ENCODE measurements at regions not wholly inside any gene's neighbourhood (a gene's known extent, or its start where the extent isn't known, plus 50 kb on each side); places are given as distances from the start of the nearest gene placed in this dataset.

DNA sequence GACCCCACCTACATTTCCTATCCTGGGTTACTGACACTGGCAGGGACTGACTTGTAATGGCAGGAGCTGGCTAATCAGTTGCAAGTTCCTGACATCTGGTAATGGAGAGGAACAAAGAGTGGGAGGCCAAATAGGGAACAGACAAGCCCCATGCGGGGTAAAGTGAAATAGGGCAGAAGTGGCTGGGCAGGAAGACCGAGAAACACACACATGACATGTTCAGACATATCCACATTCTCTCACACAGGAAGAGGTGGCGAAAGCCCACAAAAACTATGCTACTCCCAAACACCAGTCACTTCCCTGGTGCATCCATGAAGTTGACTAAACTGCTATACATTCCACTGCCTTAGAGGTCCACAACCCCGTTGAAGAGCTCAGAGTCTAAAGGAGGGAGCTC is 394.1 kb upstream of the TBL1XR1 start:
- H3K36me3 ChIP-seq (ENCODE audit: control insufficient read depth in 4 of 4, insufficient read depth in 3 of 4, low read depth in 1 of 4, low read length in 3 of 4), result no peaks in the 10 kb centered on the region
- no peaks in the 10 kb centered on the region for H3K9me3 ChIP-seq (ENCODE audit: control insufficient read depth in 4 of 4, low read length in 3 of 4)
- no peak overlapping the region for H3K27ac ChIP-seq (ENCODE audit: low read depth in 1 of 2, low read length in 2 of 2)
- no peak overlapping the region for H3K9ac ChIP-seq (ENCODE audit: low read depth in 1 of 2, low read length in 2 of 2)
- H3K4me1 ChIP-seq (ENCODE audit: control insufficient read depth in 4 of 4, insufficient read depth in 4 of 4, low read length in 3 of 4), result peaks cover 0 to 2% (median 0%) of the 10 kb centered on the region in 4 donors
- no peaks in the 10 kb centered on the region for H3K27me3 ChIP-seq (ENCODE audit: control insufficient read depth in 4 of 4, insufficient read depth in 4 of 4, low read length in 3 of 4)
- DNase-seq (ENCODE audit: low spot score), result no peak
- TF ChIP-seq HNF4G (IDR thresholded peaks at IDR 0.05), result no peak
- no peak for TF ChIP-seq YY1 (IDR thresholded peaks at IDR 0.05)
- no peak for TF ChIP-seq NR2F2 (IDR thresholded peaks at IDR 0.05)
- TF ChIP-seq RAD21 (IDR thresholded peaks at IDR 0.05), result no peak
- no peak for TF ChIP-seq JUND (IDR thresholded peaks at IDR 0.05)
- TF ChIP-seq, protein P1, sequence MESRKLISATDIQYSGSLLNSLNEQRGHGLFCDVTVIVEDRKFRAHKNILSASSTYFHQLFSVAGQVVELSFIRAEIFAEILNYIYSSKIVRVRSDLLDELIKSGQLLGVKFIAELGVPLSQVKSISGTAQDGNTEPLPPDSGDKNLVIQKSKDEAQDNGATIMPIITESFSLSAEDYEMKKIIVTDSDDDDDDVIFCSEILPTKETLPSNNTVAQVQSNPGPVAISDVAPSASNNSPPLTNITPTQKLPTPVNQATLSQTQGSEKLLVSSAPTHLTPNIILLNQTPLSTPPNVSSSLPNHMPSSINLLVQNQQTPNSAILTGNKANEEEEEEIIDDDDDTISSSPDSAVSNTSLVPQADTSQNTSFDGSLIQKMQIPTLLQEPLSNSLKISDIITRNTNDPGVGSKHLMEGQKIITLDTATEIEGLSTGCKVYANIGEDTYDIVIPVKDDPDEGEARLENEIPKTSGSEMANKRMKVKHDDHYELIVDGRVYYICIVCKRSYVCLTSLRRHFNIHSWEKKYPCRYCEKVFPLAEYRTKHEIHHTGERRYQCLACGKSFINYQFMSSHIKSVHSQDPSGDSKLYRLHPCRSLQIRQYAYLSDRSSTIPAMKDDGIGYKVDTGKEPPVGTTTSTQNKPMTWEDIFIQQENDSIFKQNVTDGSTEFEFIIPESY (IDR thresholded peaks at IDR 0.05), result no peak
- TF ChIP-seq MAX (IDR thresholded peaks at IDR 0.05), result no peak
- TF ChIP-seq TAF1 (conservative IDR thresholded peaks at IDR 0.05), result no peak
- no peak for TF ChIP-seq CTCF (IDR thresholded peaks at IDR 0.05; ENCODE audit: low read depth, low read length, missing input control)
- TF ChIP-seq HNF4A (conservative IDR thresholded peaks at IDR 0.05), result no peak
- no peak for TF ChIP-seq EGR1 (IDR thresholded peaks at IDR 0.05; ENCODE audit: low read depth in 2 of 2)
- no peak for TF ChIP-seq GABPA (IDR thresholded peaks at IDR 0.05 in 1 of 2, conservative IDR thresholded peaks at IDR 0.05 in 1 of 2)
- TF ChIP-seq SP1 (IDR thresholded peaks at IDR 0.05), result no peak
- TF ChIP-seq, protein P2, sequence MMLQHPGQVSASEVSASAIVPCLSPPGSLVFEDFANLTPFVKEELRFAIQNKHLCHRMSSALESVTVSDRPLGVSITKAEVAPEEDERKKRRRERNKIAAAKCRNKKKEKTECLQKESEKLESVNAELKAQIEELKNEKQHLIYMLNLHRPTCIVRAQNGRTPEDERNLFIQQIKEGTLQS (IDR thresholded peaks at IDR 0.05), result no peak
- TF ChIP-seq, protein P3, sequence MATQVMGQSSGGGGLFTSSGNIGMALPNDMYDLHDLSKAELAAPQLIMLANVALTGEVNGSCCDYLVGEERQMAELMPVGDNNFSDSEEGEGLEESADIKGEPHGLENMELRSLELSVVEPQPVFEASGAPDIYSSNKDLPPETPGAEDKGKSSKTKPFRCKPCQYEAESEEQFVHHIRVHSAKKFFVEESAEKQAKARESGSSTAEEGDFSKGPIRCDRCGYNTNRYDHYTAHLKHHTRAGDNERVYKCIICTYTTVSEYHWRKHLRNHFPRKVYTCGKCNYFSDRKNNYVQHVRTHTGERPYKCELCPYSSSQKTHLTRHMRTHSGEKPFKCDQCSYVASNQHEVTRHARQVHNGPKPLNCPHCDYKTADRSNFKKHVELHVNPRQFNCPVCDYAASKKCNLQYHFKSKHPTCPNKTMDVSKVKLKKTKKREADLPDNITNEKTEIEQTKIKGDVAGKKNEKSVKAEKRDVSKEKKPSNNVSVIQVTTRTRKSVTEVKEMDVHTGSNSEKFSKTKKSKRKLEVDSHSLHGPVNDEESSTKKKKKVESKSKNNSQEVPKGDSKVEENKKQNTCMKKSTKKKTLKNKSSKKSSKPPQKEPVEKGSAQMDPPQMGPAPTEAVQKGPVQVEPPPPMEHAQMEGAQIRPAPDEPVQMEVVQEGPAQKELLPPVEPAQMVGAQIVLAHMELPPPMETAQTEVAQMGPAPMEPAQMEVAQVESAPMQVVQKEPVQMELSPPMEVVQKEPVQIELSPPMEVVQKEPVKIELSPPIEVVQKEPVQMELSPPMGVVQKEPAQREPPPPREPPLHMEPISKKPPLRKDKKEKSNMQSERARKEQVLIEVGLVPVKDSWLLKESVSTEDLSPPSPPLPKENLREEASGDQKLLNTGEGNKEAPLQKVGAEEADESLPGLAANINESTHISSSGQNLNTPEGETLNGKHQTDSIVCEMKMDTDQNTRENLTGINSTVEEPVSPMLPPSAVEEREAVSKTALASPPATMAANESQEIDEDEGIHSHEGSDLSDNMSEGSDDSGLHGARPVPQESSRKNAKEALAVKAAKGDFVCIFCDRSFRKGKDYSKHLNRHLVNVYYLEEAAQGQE (IDR thresholded peaks at IDR 0.05), result no peak
- TF ChIP-seq FOXA2 (IDR thresholded peaks at IDR 0.05), result no peak
- no peak for TF ChIP-seq FOXA1 (IDR thresholded peaks at IDR 0.05)
- no peak overlapping the region for H3K4me3 ChIP-seq (ENCODE audit: low read depth in 1 of 3, low read length in 3 of 3)
- 61% methylated on average over 4 of the region's 4 CpGs for WGBS

DNA sequence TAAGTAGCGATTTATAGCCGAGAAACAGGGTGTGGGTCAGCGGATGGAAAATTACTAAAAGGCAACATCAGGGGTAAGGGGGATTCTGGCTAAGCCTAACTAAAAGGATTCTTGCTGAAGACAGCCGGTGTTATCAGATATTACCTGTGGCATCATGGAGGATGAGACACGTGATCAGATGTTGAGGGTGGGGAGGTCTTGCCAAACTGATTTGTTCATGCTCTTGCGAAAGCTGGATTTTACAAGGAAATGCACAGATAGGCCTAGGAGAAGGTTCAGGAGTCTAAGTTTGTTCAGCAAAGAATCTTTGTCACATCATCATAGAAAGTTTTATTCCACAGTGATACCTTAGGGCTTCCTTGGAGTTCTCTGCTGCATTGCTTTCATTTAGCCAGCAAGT is 396.8 kb upstream of the TBL1XR1 start:
- WGBS, result 78% methylated on average over 6 of the region's 6 CpGs
- H3K4me1 ChIP-seq (ENCODE audit: control insufficient read depth in 4 of 4, insufficient read depth in 4 of 4, low read length in 3 of 4), result peaks cover 4 to 22% (median 20%) of the 10 kb centered on the region in 4 donors
- no peak for TF ChIP-seq NR2F2 (IDR thresholded peaks at IDR 0.05)
- TF ChIP-seq JUND (IDR thresholded peaks at IDR 0.05), result no peak
- no peak for TF ChIP-seq GABPA (IDR thresholded peaks at IDR 0.05 in 1 of 2, conservative IDR thresholded peaks at IDR 0.05 in 1 of 2)
- no peak for TF ChIP-seq RXRA (IDR thresholded peaks at IDR 0.05)
- no peak for TF ChIP-seq CTCF (IDR thresholded peaks at IDR 0.05; ENCODE audit: low read depth, low read length, missing input control)
- no peak for TF ChIP-seq TAF1 (conservative IDR thresholded peaks at IDR 0.05)
- TF ChIP-seq YY1 (IDR thresholded peaks at IDR 0.05), result no peak
- H3K27me3 ChIP-seq (ENCODE audit: control insufficient read depth in 4 of 4, insufficient read depth in 4 of 4, low read length in 3 of 4), result no peaks in the 10 kb centered on the region
- no peaks in the 10 kb centered on the region for H3K9me3 ChIP-seq (ENCODE audit: control insufficient read depth in 4 of 4, low read length in 3 of 4)
- H3K9ac ChIP-seq (ENCODE audit: low read depth in 1 of 2, low read length in 2 of 2), result no peak overlapping the region
- DNase-seq (ENCODE audit: low spot score), result no peak
- no peak overlapping the region for H3K4me3 ChIP-seq (ENCODE audit: low read depth in 1 of 3, low read length in 3 of 3)
- no peak overlapping the region for H3K27ac ChIP-seq (ENCODE audit: low read depth in 1 of 2, low read length in 2 of 2)
- H3K36me3 ChIP-seq (ENCODE audit: control insufficient read depth in 4 of 4, insufficient read depth in 3 of 4, low read depth in 1 of 4, low read length in 3 of 4), result no peaks in the 10 kb centered on the region
